Ishikawa (cell line): ENCODE measurements at regions not wholly inside any gene's neighbourhood (a gene's known extent, or its start where the extent isn't known, plus 50 kb on each side); places are given as distances from the start of the nearest gene placed in this dataset.

Experiments used
- CEBPB ChIP-seq: IDR thresholded peaks from 2 replicates; pipeline ENCODE4 v1.6.1; 2012
- CREB1 ChIP-seq: IDR thresholded peaks from 2 replicates; pipeline ENCODE4 v1.6.1; 2012; ENCODE audit warnings: low read depth
- EGR1 ChIP-seq: IDR thresholded peaks from 2 replicates; pipeline ENCODE4 v1.6.1; 2012
- EP300 ChIP-seq: IDR thresholded peaks from 2 replicates; pipeline ENCODE4 v1.6.1; 2012; ENCODE audit warnings: borderline replicate concordance
- FOXM1 ChIP-seq: IDR thresholded peaks from 2 replicates; pipeline ENCODE4 v1.6.1; 2012; ENCODE audit warnings: low read depth, borderline replicate concordance
- MAX ChIP-seq: IDR thresholded peaks from 2 replicates; pipeline ENCODE4 v1.6.1; 2012
- NFIC ChIP-seq: IDR thresholded peaks from 2 replicates; pipeline ENCODE4 v1.6.1; 2012
- RAD21 ChIP-seq: IDR thresholded peaks from 2 replicates; pipeline ENCODE4 v1.6.1; 2012; ENCODE audit warnings: low read depth
- REST ChIP-seq: IDR thresholded peaks from 2 replicates; pipeline ENCODE4 v1.6.1; 2012; ENCODE audit warnings: low read depth, mild to moderate bottlenecking
- TAF1 ChIP-seq: IDR thresholded peaks from 2 replicates; pipeline ENCODE4 v1.6.1; 2012; ENCODE audit warnings: low read depth, mild to moderate bottlenecking
- TCF12 ChIP-seq: IDR thresholded peaks from 2 replicates; pipeline ENCODE4 v1.6.1; 2012; ENCODE audit warnings: low read depth
- YY1 ChIP-seq: IDR thresholded peaks from 2 replicates; pipeline ENCODE4 v1.6.1; 2012; ENCODE audit warnings: low read depth
- ZBTB7A ChIP-seq: IDR thresholded peaks from 2 replicates; pipeline ENCODE4 v1.6.1; 2012; ENCODE audit warnings: low read depth
- TF ChIP-seq, protein P1 (sequence below): IDR thresholded peaks from 2 replicates; pipeline ENCODE4 v1.6.1; 2012

- no peak for TF ChIP-seq EP300
- no peak for TF ChIP-seq MAX
- no peak for TF ChIP-seq EGR1
- TF ChIP-seq NFIC, result no peak
- no peak for TF ChIP-seq RAD21
- TF ChIP-seq, protein P1, sequence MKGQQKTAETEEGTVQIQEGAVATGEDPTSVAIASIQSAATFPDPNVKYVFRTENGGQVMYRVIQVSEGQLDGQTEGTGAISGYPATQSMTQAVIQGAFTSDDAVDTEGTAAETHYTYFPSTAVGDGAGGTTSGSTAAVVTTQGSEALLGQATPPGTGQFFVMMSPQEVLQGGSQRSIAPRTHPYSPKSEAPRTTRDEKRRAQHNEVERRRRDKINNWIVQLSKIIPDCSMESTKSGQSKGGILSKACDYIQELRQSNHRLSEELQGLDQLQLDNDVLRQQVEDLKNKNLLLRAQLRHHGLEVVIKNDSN, result no peak
- no peak for TF ChIP-seq REST
- TF ChIP-seq TAF1, result no peak
- no peak for TF ChIP-seq CREB1
- no peak for TF ChIP-seq CEBPB
- TF ChIP-seq TCF12, result no peak
- TF ChIP-seq YY1, result no peak
- TF ChIP-seq ZBTB7A, result no peak
- no peak for TF ChIP-seq FOXM1
These were observed 997.5 kb downstream of the TLE4 start for GRCh38 chr9:80569236-80569635.
